HEK293 (cell line): ENCODE measurements at regions not wholly inside any gene's neighbourhood (a gene's known extent, or its start where the extent isn't known, plus 50 kb on each side); places are given as distances from the start of the nearest gene placed in this dataset.

Experiments used
- CTCF ChIP-seq: fragments of 450-650 bp; formaldehyde crosslinking; IDR thresholded peaks from 2 replicates; pipeline ENCODE4 v1.5.1; 2016; ENCODE audit warnings: missing biosample characterization, missing genetic modification characterization
- HOXD13 ChIP-seq: sonication (generic); formaldehyde crosslinking; IDR thresholded peaks from 2 replicates; pipeline ENCODE4 v1.8.0; 2022; ENCODE audit warnings: missing genetic modification reagents, borderline replicate concordance
- WT1 ChIP-seq: fragments of 450-650 bp; formaldehyde crosslinking; IDR thresholded peaks from 2 replicates; pipeline ENCODE4 v1.5.1; 2016; ENCODE audit warnings: missing biosample characterization, missing genetic modification characterization
- ZBTB26 ChIP-seq: fragments of 450-650 bp; formaldehyde crosslinking; optimal IDR thresholded peaks from 2 replicates; pipeline ENCODE3; 2016; ENCODE audit warnings: missing biosample characterization, mild to moderate bottlenecking, missing genetic modification characterization
- ZNF112 ChIP-seq: fragments of 450-650 bp; formaldehyde crosslinking; IDR thresholded peaks from 2 replicates; pipeline ENCODE4 v1.5.0; 2017; ENCODE audit warnings: missing biosample characterization, missing genetic modification characterization
- ZNF23 ChIP-seq: fragments of 450-650 bp; formaldehyde crosslinking; IDR thresholded peaks from 2 replicates; pipeline ENCODE4 v1.5.1; 2016; ENCODE audit warnings: missing biosample characterization, missing genetic modification characterization, borderline replicate concordance
- ZNF24 ChIP-seq: fragments of 450-650 bp; formaldehyde crosslinking; IDR thresholded peaks from 2 replicates; pipeline ENCODE4 v1.5.1; 2016; ENCODE audit warnings: missing biosample characterization, missing genetic modification characterization
- ZNF391 ChIP-seq: fragments of 450-650 bp; formaldehyde crosslinking; IDR thresholded peaks from 2 replicates; pipeline ENCODE4 v1.5.1; 2016; ENCODE audit warnings: low read depth, missing biosample characterization, missing genetic modification characterization, borderline replicate concordance
- ZNF558 ChIP-seq: fragments of 450-650 bp; formaldehyde crosslinking; IDR thresholded peaks from 2 replicates; pipeline ENCODE4 v1.5.1; 2016; ENCODE audit warnings: missing biosample characterization, missing genetic modification characterization

GRCh38 chr5:107724642-107725041 lies 53.9 kb upstream of the EFNA5 start:
- TF ChIP-seq ZNF24 (tag by site-specific recombination) (no peak), ZNF23 (tag by site-specific recombination) (no peak), ZNF558 (no peak), CTCF (no peak), ZNF112 (no peak), HOXD13 (CRISPR knock-in tag) (no peak), ZBTB26 (tag by site-specific recombination) (no peak), ZNF391 (no peak), WT1 (tag by site-specific recombination) (no peak)
